Ovary (tissue), 7 donors: ENCODE measurements at regions not wholly inside any gene's neighbourhood (a gene's known extent, or its start where the extent isn't known, plus 50 kb on each side); places are given as distances from the start of the nearest gene placed in this dataset.

Experiments used
- DNase-seq, 5 donors: peaks; one replicate each; pipeline ENCODE4 v3.0.0-alpha.2; 2019 to 2020
- H3K27ac ChIP-seq, 2 donors: fragments of 200-600 bp; one replicate each; pipeline versions ENCODE4 v1.5.1 to v1.8.0; 2019 to 2022
- H3K27me3 ChIP-seq: fragments of 200-600 bp; one replicate; pipeline ENCODE4 v1.8.0; 2022
- H3K36me3 ChIP-seq: fragments of 200-600 bp; sonication (generic); one replicate; pipeline ENCODE4 v1.5.1; 2019
- H3K4me1 ChIP-seq: one replicate; pipeline ENCODE4 v1.8.1; 2013; ENCODE audit warnings: mild to moderate bottlenecking, moderate library complexity; ENCODE audit not compliant: insufficient read depth
- H3K4me3 ChIP-seq: fragments of 200-600 bp; sonication (generic); one replicate; pipeline ENCODE4 v1.5.1; 2017
- H3K9me3 ChIP-seq, 2 donors: fragments of 200-600 bp in 1 of 2; sonication (generic) in 1 of 2; one replicate each; pipeline versions ENCODE4 v1.5.1 to v1.8.1; 2013 to 2019; ENCODE audit warnings: mild to moderate bottlenecking in 1 of 2, moderate library complexity in 1 of 2
- EP300 ChIP-seq: sonication (generic); formaldehyde crosslinking; IDR thresholded peaks from one replicate; pipeline ENCODE4 v1.6.1; 2017; ENCODE audit warnings: antibody characterized with exemption
- POLR2A ChIP-seq: fragments of 450-650 bp; IDR thresholded peaks from one replicate; pipeline ENCODE4 v1.6.1; 2017; ENCODE audit warnings: antibody characterized with exemption, mild to moderate bottlenecking, moderate library complexity
- WGBS, 3 donors: extraction: QIAGEN DNeasy Blood & Tissue Kit in 1 of 3; methylation state at CpG; one replicate each; pipeline versions ENCODE4 v1.1.5 to v1.1.7; 2013 to 2017; 5-methylcytosine and 5-hydroxymethylcytosine counted together
- intact Hi-C, 4 donors: fragments of 100-400 bp; cut with DNase I; formaldehyde crosslinking; loops; one replicate each; pipeline versions ENCODE4 v1.11.0 to v1.15.1; 2022 to 2023
- TF ChIP-seq, protein P1 (sequence below), 3 donors: fragments of 450-650 bp in 2 of 3; fragments of 200-600 bp in 1 of 3; IDR thresholded peaks; one replicate each; pipeline versions ENCODE4 v1.5.1 to v1.8.0; 2016 to 2022; ENCODE audit warnings: antibody characterized with exemption in 3 of 3, mild to moderate bottlenecking in 1 of 3
- donor health status: DM: no; HTN: no; CAD: no; lungs with moderate emphysema.
- donor health status: DM: no; HTN: no; CAD: no.
- donor health status: Bipolar disorder and iron deficiency.
- donor health status: DM: no; HTN: no; CAD: no.
- donor health status: DM: yes; HTN: yes; CAD: no.

DNA sequence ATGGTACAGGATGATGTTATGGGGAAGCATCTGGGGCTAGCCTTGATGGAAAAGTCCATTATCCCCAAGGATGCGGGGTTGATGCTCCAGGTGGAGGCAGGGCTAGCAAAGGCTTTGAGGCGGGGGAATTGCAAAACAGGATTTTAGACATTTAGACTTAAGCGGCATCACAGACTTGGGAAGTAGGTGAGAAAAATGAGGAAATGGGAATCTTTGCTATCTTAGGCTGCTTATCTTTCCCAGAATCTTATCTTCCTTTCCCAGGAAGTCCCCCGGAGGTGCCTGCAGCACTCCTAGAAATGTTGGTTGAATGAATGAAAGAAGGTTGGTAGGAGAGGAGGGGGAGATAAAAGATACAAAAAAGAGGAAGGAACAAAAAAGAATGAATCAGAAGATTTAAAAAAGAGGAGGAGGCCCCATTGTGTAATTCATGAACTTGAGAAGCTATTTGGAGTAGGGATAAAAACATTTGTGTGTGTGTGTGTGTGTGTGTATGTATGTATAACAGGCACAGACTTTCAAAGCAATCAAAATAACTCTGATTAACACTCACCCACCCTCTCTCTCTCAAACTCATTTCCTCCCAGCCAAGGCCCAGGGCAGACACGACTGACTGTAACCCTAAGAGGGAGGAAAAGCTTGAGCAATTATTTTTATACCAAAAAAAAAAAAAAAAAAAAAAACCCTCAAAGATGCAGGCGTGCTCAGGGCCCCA, 62.5 kb upstream of the TBX3 start:
- Histone ChIP-seq H3K27me3 (no peaks in the 10 kb centered on the region), H3K4me1 (peaks cover 5% of the 10 kb centered on the region), H3K9me3 (no peaks in the 10 kb centered on the region), H3K27ac (peak overlapping the region in 1 of 2 donors; percentile 82), H3K36me3 (no peaks in the 10 kb centered on the region), H3K4me3 (no peak overlapping the region)
- peak in 4 of 5 donors; percentile 34 to 61 (median 52) for DNase-seq
- 47 to 61% (median 58%) methylated on average over 6 of the region's 6 CpGs for WGBS, 3 donors
- intact Hi-C loops, result loop anchor here in 1 of 4 donors (5.0 kb wide), 1 partner anchor 61 kb away; no protein-coding TSS in a partner anchor
- TF ChIP-seq EP300, result no peak
- TF ChIP-seq, protein P1, sequence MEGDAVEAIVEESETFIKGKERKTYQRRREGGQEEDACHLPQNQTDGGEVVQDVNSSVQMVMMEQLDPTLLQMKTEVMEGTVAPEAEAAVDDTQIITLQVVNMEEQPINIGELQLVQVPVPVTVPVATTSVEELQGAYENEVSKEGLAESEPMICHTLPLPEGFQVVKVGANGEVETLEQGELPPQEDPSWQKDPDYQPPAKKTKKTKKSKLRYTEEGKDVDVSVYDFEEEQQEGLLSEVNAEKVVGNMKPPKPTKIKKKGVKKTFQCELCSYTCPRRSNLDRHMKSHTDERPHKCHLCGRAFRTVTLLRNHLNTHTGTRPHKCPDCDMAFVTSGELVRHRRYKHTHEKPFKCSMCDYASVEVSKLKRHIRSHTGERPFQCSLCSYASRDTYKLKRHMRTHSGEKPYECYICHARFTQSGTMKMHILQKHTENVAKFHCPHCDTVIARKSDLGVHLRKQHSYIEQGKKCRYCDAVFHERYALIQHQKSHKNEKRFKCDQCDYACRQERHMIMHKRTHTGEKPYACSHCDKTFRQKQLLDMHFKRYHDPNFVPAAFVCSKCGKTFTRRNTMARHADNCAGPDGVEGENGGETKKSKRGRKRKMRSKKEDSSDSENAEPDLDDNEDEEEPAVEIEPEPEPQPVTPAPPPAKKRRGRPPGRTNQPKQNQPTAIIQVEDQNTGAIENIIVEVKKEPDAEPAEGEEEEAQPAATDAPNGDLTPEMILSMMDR (IDR thresholded peaks at IDR 0.05), result no peak

DNA sequence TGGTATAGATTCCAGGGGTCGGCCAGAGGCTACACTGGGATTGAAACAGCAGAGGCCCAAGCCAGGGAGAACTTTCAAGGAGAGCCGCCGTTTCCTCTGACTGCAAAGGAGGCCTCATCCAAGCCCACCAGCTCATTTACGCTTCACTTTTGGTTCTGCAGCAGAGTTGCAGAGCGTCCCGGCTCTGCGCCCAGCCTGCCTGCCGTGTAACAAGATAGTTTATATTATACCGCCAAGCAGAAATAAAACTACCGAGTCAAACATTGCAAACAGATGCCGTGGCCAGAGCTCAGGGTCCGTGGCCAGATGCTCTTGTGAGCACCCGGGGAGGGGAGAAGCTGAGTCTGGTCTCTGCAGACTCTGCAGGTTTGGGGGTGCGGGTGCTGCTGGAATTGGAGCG, 60.7 kb upstream of the TBX3 start:
- Histone ChIP-seq H3K4me3 (no peak overlapping the region), H3K9me3 (no peaks in the 10 kb centered on the region), H3K36me3 (no peaks in the 10 kb centered on the region), H3K27ac (peak overlapping the region in 1 of 2 donors; percentile 41), H3K27me3 (no peaks in the 10 kb centered on the region), H3K4me1 (peaks cover 5% of the 10 kb centered on the region)
- 11 to 25% (median 11%) methylated on average over 15 of the region's 15 CpGs for WGBS, 3 donors
- no peak for TF ChIP-seq POLR2A
- TF ChIP-seq, protein P1 (IDR thresholded peaks at IDR 0.05), result no peak
- TF ChIP-seq EP300, result no peak
- peak; percentile 39 to 71 (median 65) for DNase-seq
- intact Hi-C loops, result loop anchor here in 1 of 4 donors (5.0 kb wide), 1 partner anchor 63 kb away; no protein-coding TSS in a partner anchor

DNA sequence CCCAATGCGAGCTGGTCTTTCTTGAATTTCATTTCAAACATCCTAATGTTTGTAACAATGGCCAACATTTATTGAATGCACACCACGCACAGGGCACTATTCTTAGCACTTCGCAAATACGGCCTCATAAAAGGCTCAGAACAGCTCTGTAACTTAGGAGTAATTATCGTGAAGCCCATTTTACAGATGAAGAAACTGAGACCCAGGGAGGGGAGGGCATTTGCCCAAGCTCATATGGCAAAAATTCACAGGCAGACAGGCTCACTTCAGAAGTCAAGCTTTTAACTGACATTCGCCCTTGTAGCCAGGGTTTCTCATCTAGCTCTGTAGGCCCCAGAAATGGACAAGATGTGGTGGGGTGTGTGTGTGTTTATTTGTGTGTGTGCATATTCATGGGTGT, 60.3 kb upstream of the TBX3 start:
- no peaks in the 10 kb centered on the region for H3K36me3 ChIP-seq
- H3K27ac ChIP-seq, result peak overlapping the region in 1 of 2 donors; percentile 41
- intact Hi-C loops, result no loop called here
- no peak overlapping the region for H3K4me3 ChIP-seq
- H3K9me3 ChIP-seq, result no peaks in the 10 kb centered on the region
- DNase-seq, result no peak
- no peaks in the 10 kb centered on the region for H3K27me3 ChIP-seq
- no peak for TF ChIP-seq EP300
- TF ChIP-seq, protein P1 (IDR thresholded peaks at IDR 0.05), result no peak
- no peak for TF ChIP-seq POLR2A
- H3K4me1 ChIP-seq, result peaks cover 5% of the 10 kb centered on the region
- WGBS, 3 donors, result 90 to 93% (median 92%) methylated on average over 6 of the region's 6 CpGs

DNA sequence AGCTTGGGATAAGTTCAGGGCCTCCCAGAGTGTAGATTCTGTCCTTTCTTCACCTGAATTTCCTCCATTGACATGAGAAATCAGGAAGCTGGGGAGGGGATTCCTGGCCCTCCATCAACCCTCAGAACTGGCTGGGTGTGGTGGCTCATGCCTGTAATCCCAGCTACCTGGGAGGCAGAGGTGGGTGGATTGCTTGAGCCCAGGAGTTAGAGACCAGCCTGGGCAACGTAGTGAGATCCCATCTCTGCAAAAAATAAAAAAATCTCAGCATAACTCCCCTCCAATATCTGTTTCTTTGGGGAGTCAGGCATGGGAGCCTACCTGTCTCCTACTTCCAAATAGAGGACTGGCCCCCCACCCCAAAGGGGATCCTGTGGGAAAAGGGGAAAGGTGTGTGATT, 59.8 kb upstream of the TBX3 start:
- DNase-seq, result no peak
- no peaks in the 10 kb centered on the region for H3K27me3 ChIP-seq
- H3K9me3 ChIP-seq, result no peaks in the 10 kb centered on the region
- peaks cover 5% of the 10 kb centered on the region for H3K4me1 ChIP-seq
- no peak overlapping the region for H3K4me3 ChIP-seq
- TF ChIP-seq, protein P1 (IDR thresholded peaks at IDR 0.05), result no peak
- no peak for TF ChIP-seq EP300
- no peak for TF ChIP-seq POLR2A
- no peaks in the 10 kb centered on the region for H3K36me3 ChIP-seq
- no peak overlapping the region for H3K27ac ChIP-seq
- intact Hi-C loops, result no loop called here
- 94 to 100% (median 100%) methylated on average over 1 of the region's 1 CpG for WGBS, 3 donors
